GM13976 (cell line): ENCODE measurements at regions not wholly inside any gene's neighbourhood (a gene's known extent, or its start where the extent isn't known, plus 50 kb on each side); places are given as distances from the start of the nearest gene placed in this dataset.

Source experiments
- DNase-seq: peaks from one replicate; pipeline ENCODE4 v3.0.0; 2012; ENCODE audit warnings: low spot score
- CTCF ChIP-seq: IDR thresholded peaks from 2 replicates; pipeline ENCODE4 v1.5.1; 2012; ENCODE audit warnings: borderline replicate concordance, mild to moderate bottlenecking; ENCODE audit not compliant: insufficient read depth; ENCODE audit errors: extremely low read depth, missing control alignments, control extremely low read depth
- in situ Hi-C: fragments of 300-500 bp; cut with MboI; formaldehyde crosslinking; loops from one replicate; pipeline ENCODE4 v1.12.0; 2022; ENCODE audit warnings: low sequenced_read_pairs, mixed read lengths, inconsistent platforms; ENCODE audit not compliant: unreplicated experiment

GRCh38 chr2:137729305-137729704 is 235.0 kb upstream of the HNMT start:
- in situ Hi-C loops = no loop called here
- TF ChIP-seq CTCF = no peak
- DNase-seq = no peak

GRCh38 chr2:137737559-137737958 is 226.7 kb upstream of the HNMT start:
- in situ Hi-C loops = no loop called here
- no peak for TF ChIP-seq CTCF
- no peak for DNase-seq

- no peak for TF ChIP-seq CTCF
- DNase-seq = no peak
- in situ Hi-C loops = no loop called here
These were observed 222.4 kb upstream of the HNMT start for GRCh38 chr2:137741784-137742362.

GRCh38 chr2:137747509-137747908 is 216.8 kb upstream of the HNMT start:
- in situ Hi-C loops = no loop called here
- DNase-seq = no peak
- no peak for TF ChIP-seq CTCF

- DNase-seq = no peak
- in situ Hi-C loops = no loop called here
- no peak for TF ChIP-seq CTCF
These were observed 215.7 kb upstream of the HNMT start for GRCh38 chr2:137748533-137748932.

GRCh38 chr2:137764646-137765045 is 199.6 kb upstream of the HNMT start:
- in situ Hi-C loops = no loop called here
- no peak for DNase-seq
- no peak for TF ChIP-seq CTCF

- in situ Hi-C loops = no loop called here
- TF ChIP-seq CTCF = no peak
- no peak for DNase-seq
These were observed 194.9 kb upstream of the HNMT start for GRCh38 chr2:137769406-137769805.
